NCI-H460 (cell line): ENCODE measurements at regions not wholly inside any gene's neighbourhood (a gene's known extent, or its start where the extent isn't known, plus 50 kb on each side); places are given as distances from the start of the nearest gene placed in this dataset.

Source experiments
- DNase-seq: peaks from one replicate; pipeline ENCODE4 v3.0.0-alpha.2; 2016; ENCODE audit warnings: low read depth; ENCODE audit errors: extremely low read depth

- DNase-seq, result no peak
Observed at GRCh38 chr16:54490112-54490488, 203.5 kb upstream of the IRX3 start.

DNA sequence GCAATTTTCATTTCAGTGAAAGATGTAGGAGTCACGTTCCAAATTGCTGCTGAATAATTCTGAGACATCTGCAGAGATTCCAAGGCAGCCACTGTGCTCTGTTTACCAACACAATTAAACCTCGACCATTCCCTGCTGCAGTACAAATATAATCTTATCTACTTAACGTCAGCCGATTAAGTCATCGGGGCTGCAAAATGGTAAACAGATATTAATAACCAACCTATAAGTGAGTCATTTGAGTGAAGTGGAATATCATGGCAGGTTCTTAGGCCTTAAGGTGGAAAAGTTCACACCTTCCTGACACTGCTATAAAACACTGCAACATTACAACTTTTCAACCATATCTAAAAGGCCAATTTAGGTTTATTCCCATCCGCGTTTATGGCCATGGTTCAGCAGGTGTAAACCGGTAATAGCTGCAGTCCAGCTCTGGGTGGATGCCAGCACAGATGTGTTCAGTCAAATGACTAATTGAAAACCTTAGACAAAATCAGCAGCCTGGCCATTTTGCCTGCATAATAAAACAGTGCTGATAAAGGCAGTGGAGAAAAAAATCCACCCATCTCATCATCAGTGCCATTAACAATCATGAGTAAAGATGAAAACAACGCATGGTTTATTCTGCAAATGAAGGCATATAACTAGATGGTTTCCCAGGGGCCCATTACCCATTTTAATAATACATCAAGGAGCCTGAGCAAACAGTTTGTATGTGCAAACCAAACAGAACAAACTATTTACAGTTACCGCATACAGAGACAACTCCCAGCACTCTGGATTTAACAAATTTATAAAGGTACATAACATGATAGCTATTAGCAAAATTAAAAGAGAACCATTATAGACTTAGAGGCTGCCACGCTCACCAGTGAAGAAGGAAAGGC is 202.9 kb upstream of the IRX3 start:
- no peak for DNase-seq

- no peak for DNase-seq
Observed at GRCh38 chr16:54488729-54489128, 202.1 kb upstream of the IRX3 start.

DNA sequence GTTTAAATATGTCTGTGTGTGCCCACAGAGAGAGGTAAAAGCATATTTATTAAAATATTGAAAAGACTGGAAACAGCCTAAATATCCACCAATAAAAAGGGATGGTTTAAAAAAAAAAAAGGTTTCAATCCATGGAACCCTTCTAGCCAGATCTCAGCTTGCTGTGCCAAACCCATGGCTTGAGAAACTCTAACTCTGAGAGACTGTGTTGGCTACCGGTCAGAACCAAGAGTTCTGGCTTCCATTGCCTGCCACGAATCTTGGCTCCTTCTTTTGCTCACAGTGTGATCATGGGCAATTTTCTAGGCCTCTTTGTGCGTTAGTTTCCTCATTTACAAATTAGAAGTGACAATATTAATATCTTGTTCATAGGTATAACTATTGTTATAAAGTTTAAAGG is 201.3 kb upstream of the IRX3 start:
- no peak for DNase-seq

DNA sequence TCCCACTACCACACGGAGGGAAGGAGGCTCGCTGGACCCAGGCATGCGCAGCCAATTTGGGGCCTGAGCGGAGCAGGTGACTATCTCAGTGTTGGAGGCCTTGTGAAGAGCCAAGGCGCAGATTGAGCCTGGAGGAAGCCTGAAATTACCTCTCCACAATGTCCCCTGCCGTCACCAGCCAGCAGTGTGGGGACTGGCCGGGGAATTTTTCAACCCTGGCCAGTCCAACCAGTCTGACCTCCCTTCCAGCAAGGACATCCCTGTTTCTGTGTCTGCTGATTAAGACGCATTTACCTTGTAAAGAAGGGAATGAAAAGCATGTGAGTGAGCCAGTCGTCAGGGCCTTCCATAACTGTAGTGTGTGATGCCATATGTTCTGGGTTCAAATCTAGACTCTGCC is 198.1 kb upstream of the IRX3 start:
- DNase-seq, result no peak

DNA sequence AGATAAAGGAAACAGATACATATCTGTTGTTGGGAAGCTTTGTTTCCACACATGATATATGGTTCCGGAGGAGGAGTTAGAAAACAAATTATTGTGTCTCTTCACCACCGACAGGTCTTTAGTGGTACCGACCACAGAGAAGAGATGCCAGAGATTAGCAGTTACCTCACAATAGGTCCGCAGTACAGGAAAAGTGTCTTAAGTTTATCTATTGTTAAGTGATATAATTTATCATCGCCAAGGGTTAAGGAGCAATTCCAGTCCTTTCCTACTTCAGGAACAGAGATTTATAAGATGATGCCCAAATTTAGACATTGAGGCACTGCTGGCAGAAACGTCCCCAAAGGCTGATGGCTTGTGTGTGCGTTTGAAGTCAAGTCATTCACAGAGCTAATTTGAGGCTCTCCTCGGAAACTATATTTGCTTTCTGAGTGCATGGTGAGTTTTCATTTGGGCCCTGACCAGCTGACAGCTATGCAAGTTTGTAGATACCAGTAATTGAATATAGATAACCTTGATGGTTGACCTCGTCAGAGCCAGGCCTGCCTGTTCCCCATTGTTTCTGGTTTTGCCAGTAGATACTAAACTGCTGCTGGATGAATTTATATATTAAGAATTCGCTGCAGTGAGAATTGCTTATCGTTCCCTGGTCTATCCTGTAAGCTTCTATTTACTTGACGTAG is 196.4 kb upstream of the IRX3 start:
- no peak for DNase-seq

DNA sequence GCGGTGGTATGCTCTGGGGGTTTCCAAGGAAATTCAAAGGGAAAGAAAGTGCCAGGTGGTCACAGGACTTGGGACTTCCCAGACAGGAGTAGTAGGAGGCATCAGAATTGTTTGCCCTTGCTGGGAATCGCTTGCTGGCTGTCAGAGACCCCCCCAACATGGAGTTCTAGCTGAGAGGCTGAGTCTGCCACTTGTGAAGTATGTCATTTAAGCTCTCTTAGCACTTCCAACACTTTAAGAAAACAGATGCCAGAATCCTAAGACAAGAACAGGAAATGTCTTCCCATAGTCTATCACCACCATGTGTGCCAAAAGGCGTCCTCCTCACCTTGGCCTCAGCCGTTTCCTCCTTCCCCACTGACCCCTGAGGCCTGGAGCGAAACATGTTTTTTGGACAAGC is 193.8 kb upstream of the IRX3 start:
- DNase-seq, result no peak

DNA sequence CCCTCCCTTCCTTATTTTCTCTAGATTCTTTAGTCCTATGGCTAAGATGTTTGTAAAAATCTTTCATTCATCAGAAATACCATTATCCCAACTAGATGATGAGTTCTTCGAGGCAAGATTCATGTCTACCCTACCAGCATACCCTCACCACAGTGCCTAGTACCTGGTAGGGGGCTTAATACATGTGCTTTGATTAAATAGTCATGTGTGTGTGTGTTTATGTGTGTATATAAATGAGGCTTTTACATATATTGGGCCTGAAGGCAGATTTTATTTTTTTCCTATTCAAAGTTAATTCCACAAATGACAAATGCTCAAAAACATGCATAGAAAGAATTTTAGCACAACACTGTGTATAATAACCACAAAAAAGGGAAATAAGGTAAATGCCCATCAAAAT is 193.0 kb upstream of the IRX3 start:
- no peak for DNase-seq

GRCh38 chr16:54477714-54478113 is 191.1 kb upstream of the IRX3 start:
- DNase-seq, result no peak

DNA sequence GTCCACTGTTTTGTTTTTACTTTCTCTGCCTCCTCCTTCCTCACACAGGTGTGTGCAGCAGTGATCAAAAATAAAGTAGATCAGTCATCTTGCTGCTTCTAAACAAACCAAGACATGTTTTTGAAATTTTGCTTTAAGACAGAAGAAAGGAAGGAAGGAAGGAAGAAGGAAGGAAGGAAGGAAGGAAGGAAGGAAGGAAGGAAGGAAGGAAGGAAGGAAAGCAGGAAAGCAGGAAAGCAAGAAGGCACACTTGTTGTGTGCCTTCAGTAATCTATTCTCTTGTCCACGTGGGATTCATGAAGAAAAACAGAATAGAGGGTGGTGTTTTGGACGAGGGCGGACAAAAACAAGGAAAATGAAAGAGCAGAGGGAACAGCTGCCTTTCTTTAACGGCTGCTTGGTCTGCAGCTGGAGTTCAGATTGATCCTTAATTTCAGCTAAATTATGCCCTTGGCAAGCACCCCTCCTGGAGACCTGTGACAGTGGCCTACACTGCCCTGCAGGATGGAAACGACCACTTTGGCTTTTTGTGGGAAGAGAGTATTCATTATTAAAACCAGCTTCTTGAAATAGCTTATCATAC is 188.5 kb upstream of the IRX3 start:
- DNase-seq, result no peak

GRCh38 chr16:54473226-54473993 is 186.8 kb upstream of the IRX3 start:
- DNase-seq, result no peak

DNA sequence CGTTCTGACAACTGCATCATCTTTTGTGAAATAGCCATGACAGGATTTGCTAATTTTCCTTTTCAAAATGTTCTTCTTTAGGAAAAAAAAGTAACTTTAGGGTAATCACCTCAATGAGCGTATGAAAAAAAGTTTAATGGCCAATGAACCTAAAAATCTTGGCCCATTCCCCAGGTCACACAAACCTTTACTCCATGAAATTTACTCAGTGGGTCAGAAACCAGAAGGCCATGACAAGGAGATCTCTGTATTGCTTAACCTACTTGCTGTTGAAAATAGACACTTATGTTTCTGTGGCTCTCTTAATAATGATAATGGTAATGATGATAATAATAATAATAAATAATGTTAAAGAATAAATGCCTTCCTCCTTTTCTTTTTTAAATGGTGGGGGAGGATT is 180.8 kb upstream of the IRX3 start:
- DNase-seq, result no peak

GRCh38 chr16:54466233-54466632 is 179.6 kb upstream of the IRX3 start:
- DNase-seq, result no peak

- DNase-seq, result no peak
Observed at GRCh38 chr16:54465063-54465462, 178.5 kb upstream of the IRX3 start.

DNA sequence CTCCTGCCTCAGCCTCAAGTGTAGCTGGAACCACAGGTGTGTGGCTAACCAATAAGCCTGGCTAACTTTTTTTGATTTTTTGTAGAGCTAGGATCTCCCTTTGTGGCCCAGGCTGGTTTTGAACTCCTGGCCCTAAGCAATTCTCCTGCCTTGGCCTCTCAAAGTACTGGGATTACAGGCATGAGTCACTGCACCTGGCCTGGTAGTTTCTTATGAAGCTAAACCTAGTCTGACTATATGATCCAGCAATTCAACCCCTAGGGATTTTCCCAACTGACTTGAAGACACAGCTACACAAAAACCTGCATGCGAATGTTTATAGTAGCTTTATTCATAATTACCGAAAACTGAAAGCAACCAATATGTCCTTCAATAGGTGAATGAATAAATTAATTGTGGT is 176.2 kb upstream of the IRX3 start:
- no peak for DNase-seq

DNA sequence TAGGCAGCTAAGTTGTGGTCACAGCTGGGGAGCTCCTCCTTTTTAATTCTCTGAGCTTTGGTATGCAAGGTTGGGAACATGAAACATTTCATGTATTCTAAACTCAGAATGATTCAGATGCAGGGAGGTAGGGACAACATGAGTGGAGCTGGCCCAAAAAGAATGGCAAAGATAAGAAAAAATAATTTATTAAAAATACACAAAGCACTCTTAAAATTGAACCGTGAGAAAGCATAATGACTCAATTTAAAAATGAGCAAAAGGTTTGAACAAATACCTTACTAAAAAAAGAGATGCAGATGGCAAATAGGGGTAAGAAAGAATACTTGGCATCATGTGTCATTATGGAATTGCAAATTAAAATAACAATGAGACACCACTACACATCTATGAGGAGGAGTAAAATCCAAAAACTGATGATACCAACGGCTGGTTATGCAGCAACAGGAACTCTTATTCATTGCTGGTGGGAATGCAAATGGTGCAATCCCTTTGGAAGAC is 175.6 kb upstream of the IRX3 start:
- no peak for DNase-seq

GRCh38 chr16:54460263-54460860 is 173.8 kb upstream of the IRX3 start:
- DNase-seq, result no peak

DNA sequence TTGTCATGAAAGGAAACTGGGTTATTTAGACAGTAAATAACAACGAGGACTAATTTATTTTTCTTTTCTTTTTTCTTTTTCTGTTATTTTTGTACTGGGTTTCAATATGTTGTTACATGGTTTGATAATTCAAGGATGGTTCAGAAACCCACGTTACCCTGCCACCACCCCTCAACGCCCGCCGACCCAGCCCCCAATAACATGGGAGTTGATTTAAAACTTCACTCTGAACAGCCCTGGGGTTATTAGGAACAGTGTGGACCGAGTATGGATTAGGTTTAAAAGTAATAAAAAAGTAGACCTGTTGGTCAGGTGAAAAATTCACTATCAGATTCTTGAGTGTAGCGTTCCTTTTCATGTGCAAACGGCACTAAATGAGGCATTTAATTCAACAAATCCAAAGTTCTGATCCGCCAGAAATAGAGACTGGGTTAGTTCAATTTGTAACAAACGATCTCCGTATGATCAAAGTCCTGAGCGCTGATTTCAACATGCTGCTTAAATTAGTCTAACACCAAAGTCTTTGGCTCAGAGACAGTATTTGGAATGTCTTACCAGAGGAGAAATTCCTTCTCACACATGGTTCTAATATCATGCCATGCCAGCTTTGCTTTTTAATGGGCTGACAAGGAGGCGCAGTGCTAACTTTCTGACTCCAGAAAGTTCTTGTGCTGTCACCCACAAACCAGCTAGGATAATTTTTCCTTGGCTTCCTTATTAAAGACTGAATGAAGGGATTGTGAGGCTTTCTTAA is 173.1 kb upstream of the IRX3 start:
- no peak for DNase-seq

DNA sequence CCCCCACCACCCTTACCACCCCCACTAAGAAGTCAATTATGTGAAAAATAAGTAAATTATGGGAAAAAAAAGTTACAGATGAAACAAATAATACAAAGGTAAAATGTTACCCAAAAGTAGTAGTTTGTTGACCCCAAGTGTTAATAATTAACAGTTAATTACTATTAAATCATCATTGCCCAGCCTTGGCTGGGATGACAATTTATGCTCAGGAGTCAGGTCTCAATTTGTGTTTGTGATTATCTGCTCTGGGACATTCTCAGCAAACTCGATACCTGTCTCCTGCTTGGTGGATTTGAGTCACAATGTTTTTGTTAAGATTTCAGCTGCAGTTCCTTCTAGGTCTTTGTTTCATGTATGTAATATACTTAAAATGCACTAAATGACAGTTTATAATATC is 172.3 kb upstream of the IRX3 start:
- DNase-seq, result no peak

- DNase-seq, result no peak
Observed at GRCh38 chr16:54456291-54456690, 169.7 kb upstream of the IRX3 start.
